ENCODE measurements at regions not wholly inside any gene's neighbourhood (a gene's known extent, or its start where the extent isn't known, plus 50 kb on each side); places are given as distances from the start of the nearest gene placed in this dataset.

GRCh38 chr22:25510876-25511275 lies 53.6 kb upstream of the GRK3 start (continued):
- TF ChIP-seq EGR1 (IDR thresholded peaks at IDR 0.05; ENCODE audit: borderline replicate concordance, low read depth, low read length), result no peak
- no peak for TF ChIP-seq CREB1 (IDR thresholded peaks at IDR 0.05)
- no peak for TF ChIP-seq POLR2AphosphoS5 (IDR thresholded peaks at IDR 0.05; ENCODE audit: low read depth, low read length)
- no peak for TF ChIP-seq YY1 (IDR thresholded peaks at IDR 0.05; ENCODE audit: low read depth, low read length)
- TF ChIP-seq FOSL1 (IDR thresholded peaks at IDR 0.05; ENCODE audit: insufficient read depth, low read depth, low read length), result no peak

All from H1 (cell line).